ENCODE measurements at regions not wholly inside any gene's neighbourhood (a gene's known extent, or its start where the extent isn't known, plus 50 kb on each side); places are given as distances from the start of the nearest gene placed in this dataset.

DNA sequence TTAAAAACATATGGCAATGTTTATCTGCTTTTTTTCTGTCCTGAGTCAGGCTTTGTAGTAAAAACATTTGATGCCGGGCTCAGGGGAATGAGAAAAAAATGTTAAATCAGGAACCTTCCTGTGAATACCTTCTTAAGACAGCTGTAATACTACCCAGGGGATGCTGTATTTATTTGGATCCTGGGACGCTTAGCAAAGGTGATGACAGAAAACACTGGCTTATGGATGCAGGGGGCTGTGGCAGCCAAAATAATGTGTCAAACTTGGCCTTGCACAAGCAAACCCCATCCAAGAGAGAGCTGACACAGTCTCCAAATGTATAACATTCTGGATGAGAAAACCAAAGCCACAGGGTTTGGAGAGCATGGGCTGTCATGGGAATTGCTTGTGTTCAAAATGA, 438.2 kb upstream of the PROK2 start:
- ChIA-PET CTCF (no interaction called here), POLR2A (no interaction called here)
- in situ Hi-C loops (cut with HindIII; ENCODE audit: low pct_unique_long_range_greater_than_20kb, low sequenced_read_pairs): no loop called here
- intact Hi-C loops (cut with micrococcal nuclease; ENCODE audit: unreplicated experiment): no loop called here
- BruUV-seq (replicated peaks): no TSS peak
- ATAC-seq: no peak
- no peak for DNase-seq (ENCODE audit: low read depth, low spot score)
- no peak overlapping the region for H3K4me3 ChIP-seq (ENCODE audit: low read depth in 2 of 2, low read length in 2 of 2)
- no peaks in the 10 kb centered on the region for H3K27me3 ChIP-seq (ENCODE audit: control insufficient read depth, insufficient read depth, low read length)
- H3K9me3 ChIP-seq (ENCODE audit: control insufficient read depth, insufficient read depth, low read depth, low read length): 0 out of 2 replicates have a peak, but pooled peaks cover 2% of the 10 kb centered on the region
- no peak for TF ChIP-seq POLR2AphosphoS5 (IDR thresholded peaks at IDR 0.05; ENCODE audit: low read depth, low read length)
- no peak for TF ChIP-seq TCF7L2 (IDR thresholded peaks at IDR 0.05; ENCODE audit: low read depth, low read length)
- TF ChIP-seq, protein P1, sequence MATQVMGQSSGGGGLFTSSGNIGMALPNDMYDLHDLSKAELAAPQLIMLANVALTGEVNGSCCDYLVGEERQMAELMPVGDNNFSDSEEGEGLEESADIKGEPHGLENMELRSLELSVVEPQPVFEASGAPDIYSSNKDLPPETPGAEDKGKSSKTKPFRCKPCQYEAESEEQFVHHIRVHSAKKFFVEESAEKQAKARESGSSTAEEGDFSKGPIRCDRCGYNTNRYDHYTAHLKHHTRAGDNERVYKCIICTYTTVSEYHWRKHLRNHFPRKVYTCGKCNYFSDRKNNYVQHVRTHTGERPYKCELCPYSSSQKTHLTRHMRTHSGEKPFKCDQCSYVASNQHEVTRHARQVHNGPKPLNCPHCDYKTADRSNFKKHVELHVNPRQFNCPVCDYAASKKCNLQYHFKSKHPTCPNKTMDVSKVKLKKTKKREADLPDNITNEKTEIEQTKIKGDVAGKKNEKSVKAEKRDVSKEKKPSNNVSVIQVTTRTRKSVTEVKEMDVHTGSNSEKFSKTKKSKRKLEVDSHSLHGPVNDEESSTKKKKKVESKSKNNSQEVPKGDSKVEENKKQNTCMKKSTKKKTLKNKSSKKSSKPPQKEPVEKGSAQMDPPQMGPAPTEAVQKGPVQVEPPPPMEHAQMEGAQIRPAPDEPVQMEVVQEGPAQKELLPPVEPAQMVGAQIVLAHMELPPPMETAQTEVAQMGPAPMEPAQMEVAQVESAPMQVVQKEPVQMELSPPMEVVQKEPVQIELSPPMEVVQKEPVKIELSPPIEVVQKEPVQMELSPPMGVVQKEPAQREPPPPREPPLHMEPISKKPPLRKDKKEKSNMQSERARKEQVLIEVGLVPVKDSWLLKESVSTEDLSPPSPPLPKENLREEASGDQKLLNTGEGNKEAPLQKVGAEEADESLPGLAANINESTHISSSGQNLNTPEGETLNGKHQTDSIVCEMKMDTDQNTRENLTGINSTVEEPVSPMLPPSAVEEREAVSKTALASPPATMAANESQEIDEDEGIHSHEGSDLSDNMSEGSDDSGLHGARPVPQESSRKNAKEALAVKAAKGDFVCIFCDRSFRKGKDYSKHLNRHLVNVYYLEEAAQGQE (IDR thresholded peaks at IDR 0.05; ENCODE audit: insufficient read depth in 1 of 2, low read depth in 2 of 2, low read length in 1 of 2): no peak
- TF ChIP-seq, protein P2, sequence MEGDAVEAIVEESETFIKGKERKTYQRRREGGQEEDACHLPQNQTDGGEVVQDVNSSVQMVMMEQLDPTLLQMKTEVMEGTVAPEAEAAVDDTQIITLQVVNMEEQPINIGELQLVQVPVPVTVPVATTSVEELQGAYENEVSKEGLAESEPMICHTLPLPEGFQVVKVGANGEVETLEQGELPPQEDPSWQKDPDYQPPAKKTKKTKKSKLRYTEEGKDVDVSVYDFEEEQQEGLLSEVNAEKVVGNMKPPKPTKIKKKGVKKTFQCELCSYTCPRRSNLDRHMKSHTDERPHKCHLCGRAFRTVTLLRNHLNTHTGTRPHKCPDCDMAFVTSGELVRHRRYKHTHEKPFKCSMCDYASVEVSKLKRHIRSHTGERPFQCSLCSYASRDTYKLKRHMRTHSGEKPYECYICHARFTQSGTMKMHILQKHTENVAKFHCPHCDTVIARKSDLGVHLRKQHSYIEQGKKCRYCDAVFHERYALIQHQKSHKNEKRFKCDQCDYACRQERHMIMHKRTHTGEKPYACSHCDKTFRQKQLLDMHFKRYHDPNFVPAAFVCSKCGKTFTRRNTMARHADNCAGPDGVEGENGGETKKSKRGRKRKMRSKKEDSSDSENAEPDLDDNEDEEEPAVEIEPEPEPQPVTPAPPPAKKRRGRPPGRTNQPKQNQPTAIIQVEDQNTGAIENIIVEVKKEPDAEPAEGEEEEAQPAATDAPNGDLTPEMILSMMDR (IDR thresholded peaks at IDR 0.05): no peak
- TF ChIP-seq SIN3A (IDR thresholded peaks at IDR 0.05; ENCODE audit: borderline replicate concordance, insufficient read depth, low read depth, low read length): no peak
- no peaks in the 10 kb centered on the region for H3K36me3 ChIP-seq (ENCODE audit: control insufficient read depth, insufficient read depth, low read length)
- H3K4me1 ChIP-seq (ENCODE audit: control insufficient read depth, insufficient read depth, low read length): no peaks in the 10 kb centered on the region
- no peak overlapping the region for H3K27ac ChIP-seq (ENCODE audit: low read length)

DNA sequence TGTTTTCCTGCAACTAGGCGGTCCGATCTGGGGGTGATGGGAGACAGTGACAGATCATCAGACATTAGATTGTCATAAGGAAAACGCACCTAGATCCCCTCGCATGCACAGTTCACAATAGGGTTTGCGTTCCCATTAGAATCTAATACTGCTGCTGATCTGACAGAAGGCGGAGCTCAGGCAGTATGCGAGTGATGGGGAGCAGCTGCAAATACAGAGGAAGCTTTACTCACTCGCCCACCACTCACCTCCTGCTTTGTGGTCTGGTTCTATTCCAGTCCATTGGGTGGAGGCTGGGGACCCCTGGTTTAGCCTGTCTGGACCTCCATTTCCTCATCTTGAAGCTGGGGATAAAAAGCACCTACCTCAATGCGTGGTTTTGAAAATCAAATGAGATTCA, 437.5 kb upstream of the PROK2 start:
- H3K9me3 ChIP-seq (ENCODE audit: control insufficient read depth, insufficient read depth, low read depth, low read length): 0 out of 2 replicates have a peak, but pooled peaks cover 2% of the 10 kb centered on the region
- DNase-seq (ENCODE audit: low read depth, low spot score) (no peak), ATAC-seq (no peak)
- TF ChIP-seq POLR2AphosphoS5 (IDR thresholded peaks at IDR 0.05; ENCODE audit: low read depth, low read length) (no peak), SIN3A (IDR thresholded peaks at IDR 0.05; ENCODE audit: borderline replicate concordance, insufficient read depth, low read depth, low read length) (no peak), TCF7L2 (IDR thresholded peaks at IDR 0.05; ENCODE audit: low read depth, low read length) (no peak)
- TF ChIP-seq, protein P1 (IDR thresholded peaks at IDR 0.05; ENCODE audit: insufficient read depth in 1 of 2, low read depth in 2 of 2, low read length in 1 of 2): no peak
- TF ChIP-seq, protein P2 (IDR thresholded peaks at IDR 0.05): no peak
- ChIA-PET POLR2A (no interaction called here), CTCF (no interaction called here)
- H3K4me1 ChIP-seq (ENCODE audit: control insufficient read depth, insufficient read depth, low read length): no peaks in the 10 kb centered on the region
- no peak overlapping the region for H3K27ac ChIP-seq (ENCODE audit: low read length)
- intact Hi-C loops (cut with micrococcal nuclease; ENCODE audit: unreplicated experiment): no loop called here
- BruUV-seq (replicated peaks): no TSS peak
- H3K36me3 ChIP-seq (ENCODE audit: control insufficient read depth, insufficient read depth, low read length): no peaks in the 10 kb centered on the region
- H3K4me3 ChIP-seq (ENCODE audit: low read depth in 2 of 2, low read length in 2 of 2): no peak overlapping the region
- in situ Hi-C loops (cut with HindIII; ENCODE audit: low pct_unique_long_range_greater_than_20kb, low sequenced_read_pairs): no loop called here
- no peaks in the 10 kb centered on the region for H3K27me3 ChIP-seq (ENCODE audit: control insufficient read depth, insufficient read depth, low read length)
